Left renal cortex interstitium (tissue), 4 donors: ENCODE measurements at regions not wholly inside any gene's neighbourhood (a gene's known extent, or its start where the extent isn't known, plus 50 kb on each side); places are given as distances from the start of the nearest gene placed in this dataset.

ENCODE experiments used
- DNase-seq, 4 donors: peaks; one replicate each; pipeline ENCODE4 v3.0.0-alpha.2; 2013; ENCODE audit warnings: low read depth in 4 of 4, low spot score in 2 of 4, missing footprints in 1 of 4

GRCh38 chr3:109210501-109210900, 74.0 kb downstream of the C3orf85 start:
- no peak for DNase-seq

- DNase-seq: no peak
These were observed 75.4 kb downstream of the C3orf85 start for GRCh38 chr3:109211941-109212340.

DNA sequence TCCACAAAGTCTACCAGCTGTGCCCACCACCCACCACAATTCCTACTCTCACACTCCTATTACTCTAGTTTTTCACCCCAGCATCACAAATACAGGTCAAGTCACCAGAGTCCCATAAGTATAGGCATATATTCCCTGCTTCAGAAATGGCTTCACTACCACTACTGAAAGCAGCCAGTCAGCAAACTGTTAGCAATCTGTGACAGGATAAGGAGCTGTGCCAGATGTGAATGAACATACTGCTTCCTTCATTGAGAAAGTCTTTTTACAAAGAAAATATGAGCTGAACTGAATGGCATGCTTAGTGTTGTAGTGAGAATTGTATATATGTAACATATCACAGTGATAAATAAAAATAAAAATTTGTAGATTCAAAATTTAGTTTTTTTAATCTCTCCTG, 76.8 kb downstream of the C3orf85 start:
- DNase-seq: no peak

GRCh38 chr3:109224333-109224732, 87.8 kb downstream of the C3orf85 start:
- DNase-seq: no peak

DNA sequence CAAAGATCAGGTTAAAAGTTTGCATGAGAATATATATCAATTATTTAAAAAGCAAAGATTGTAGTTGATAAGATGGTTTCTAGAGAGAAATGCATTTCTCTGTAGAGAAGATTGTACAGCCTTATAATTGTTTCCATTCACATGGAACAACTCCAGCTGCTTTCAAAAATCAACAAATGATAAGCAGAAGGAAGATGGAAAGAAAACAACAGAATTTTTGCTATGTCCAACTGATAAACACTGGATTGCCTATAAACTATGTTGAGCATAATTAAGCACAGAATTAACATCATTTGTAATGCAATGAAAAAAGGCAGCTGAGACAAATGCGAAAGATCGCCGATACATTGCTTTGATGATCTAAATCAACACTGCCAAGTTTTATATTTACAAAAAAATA, 89.0 kb downstream of the C3orf85 start:
- DNase-seq: no peak

- DNase-seq: no peak
These were observed 87.8 kb downstream of the DPPA2 start for GRCh38 chr3:109228391-109229080.

DNA sequence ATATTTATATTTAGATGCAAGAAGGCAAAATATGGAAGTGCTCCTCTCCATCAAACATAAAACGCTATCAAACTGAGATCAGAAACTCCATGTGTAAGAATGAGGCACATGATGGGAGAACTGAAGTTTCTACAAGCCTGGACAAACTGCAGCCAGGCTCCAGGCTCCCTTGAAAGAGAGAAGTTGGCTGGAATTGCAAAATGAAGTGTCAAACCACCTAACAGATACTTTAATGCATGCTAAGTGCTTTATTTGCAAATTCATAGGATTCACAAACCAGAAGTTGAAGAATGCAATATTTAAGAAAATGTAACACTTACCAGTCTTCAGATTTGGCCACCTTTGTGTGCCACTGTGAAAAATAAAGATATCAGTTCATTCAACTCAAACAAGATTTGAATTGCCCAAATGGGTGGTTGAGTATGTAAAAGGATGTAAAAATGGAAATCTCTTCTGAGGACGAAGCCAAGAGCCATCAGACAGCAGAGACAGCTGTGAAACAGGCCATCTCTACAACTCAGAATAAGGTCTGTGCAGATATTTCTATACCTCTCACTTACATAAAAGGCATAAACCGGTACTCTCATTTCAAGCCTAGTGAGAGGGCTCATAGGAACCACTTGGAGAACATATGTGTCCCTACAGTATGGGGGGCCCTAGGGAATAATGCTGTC, 87.0 kb downstream of the DPPA2 start:
- DNase-seq: no peak

DNA sequence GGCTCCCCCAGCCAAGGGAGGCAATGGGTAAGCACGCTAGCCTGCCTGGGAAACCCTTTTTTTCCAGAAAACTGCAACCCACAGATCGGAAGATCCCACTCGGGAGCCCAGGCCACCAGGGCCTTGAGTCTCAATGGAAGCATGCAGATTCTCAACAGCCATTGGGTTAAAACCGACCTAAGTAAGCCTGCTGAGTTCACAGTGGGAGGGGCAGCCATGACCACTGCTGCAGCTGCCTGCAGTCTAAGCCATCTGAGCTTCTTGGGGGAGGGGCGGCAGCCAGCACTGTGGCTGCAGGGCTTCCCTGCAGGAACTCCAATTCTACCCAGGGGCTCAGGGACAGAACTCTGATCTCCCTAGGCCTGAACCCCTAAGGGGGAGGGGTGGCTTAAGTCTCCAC, 82.0 kb downstream of the DPPA2 start:
- no peak for DNase-seq

- DNase-seq: peak in 1 of 4 donors; percentile 45
These were observed 74.7 kb downstream of the DPPA2 start for GRCh38 chr3:109241459-109242186.

GRCh38 chr3:109242187-109242523, 74.2 kb downstream of the DPPA2 start:
- DNase-seq: peak in 1 of 4 donors; percentile 39
